ENCODE measurements at regions not wholly inside any gene's neighbourhood (a gene's known extent, or its start where the extent isn't known, plus 50 kb on each side); places are given as distances from the start of the nearest gene placed in this dataset.
A peak's percentile ranks its signal among the peaks of the same experiment; 100 is the strongest.

DNA sequence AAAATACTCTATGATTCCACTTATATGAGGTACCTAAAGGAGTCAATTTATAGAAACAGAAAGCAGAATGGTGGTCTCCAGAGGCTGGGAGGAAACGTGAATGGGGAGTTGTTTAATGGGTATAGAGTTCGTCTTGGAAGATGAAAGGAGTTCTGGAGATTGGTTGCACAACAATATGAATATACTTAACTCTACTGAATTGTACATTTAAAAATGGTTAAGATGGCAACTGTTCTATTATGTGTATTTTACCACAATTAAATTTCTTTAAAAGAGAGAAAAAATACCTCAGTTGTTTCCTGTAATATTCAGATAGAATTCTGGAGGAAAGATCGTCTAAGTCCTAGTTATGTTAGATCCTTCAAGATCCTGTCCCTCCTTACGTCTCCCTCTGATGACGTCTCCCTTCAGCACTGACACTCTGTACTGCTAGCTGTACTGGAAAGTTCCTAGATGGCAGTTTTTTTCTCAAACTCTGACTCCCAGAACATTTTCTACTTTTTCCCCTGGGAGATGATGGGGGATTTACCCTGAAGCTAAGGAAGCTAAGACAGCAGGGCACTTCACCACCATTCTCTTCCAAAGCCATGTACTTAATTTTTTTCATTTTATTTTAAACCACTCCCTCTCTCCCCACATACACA lies 53.2 kb upstream of the CAV2 start:
- peak; percentile 25 for DNase-seq (ENCODE audit: low read depth)

DNA sequence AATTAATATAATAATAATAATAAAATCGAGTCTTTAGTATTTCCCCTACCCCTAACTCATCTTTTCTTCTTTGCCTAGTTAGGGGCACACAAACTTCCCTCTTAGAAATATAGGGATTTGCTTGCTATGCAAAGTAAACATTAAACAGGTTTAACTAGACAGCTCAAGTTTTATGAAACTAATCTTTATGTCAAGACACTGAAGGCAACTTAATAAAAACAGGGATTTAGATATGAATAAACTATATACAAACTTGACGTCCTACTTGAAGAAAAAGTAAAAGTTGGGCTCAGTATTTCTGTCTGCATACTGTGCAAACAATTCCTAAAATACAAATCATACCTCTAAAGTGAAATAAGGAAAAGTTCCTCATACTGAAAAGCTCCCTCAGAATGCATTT lies 52.1 kb upstream of the CAV2 start:
- DNase-seq (ENCODE audit: low read depth), result no peak

DNA sequence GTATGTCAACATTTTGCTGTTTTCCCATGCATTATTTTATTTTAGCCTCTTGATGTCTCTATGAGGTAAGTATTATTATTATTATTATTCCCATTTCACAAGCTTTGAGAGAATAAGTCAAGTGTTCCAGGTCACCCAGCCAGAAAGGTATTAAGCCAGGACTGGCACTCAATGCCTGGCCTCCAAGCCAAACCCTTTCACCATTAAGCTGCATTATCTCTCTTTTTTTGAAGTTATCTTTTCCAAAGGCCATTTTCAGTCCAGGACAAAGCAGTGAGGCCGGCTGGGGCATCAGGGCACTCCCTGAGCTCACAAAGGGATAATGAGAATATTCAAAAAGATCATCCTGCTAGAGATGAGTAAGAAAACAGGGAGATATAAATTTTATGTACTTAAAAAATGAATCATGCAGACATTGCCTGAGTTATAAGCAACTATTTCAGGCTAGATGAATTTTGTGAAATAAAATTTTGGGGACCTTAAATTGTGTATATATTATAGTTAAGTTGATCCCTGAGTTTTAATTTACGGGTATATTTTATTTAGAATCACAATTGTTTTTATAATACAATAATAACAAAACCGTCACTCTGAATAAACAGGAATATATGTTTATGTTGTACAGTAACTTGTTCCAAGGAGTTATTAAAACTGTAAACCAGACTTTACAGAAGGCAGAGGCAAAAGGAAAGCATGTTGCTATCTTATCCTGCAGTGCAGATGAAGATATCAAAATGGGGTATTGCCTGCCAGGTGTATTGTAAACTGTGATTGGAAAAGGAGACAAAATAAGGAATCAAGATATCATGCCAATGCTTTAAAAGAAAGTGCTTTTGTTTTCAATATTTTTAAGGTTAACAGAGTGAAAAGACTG lies 51.3 kb upstream of the CAV2 start:
- DNase-seq (ENCODE audit: low read depth), result no peak

DNA sequence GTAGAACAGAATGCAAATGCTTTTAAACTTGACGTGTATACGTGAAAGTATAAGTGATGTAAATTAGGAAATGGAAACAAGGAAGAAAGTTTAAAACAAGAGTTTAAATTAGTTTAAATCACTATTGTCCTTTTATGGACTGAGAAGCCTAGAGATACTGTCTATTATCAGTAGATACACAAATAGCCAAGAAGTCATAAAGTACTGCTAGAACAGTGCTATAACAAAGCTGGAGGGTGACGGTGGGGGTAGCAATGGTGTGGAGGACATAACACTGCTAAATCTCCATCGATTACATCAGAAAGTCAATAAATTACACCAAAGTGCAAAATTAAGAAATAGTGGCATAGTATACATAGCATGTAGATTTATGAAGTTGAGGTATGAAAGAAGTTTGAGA lies 50.1 kb upstream of the CAV2 start:
- DNase-seq (ENCODE audit: low read depth), result no peak

All from RPMI7951 (cell line).